ENCODE measurements at regions not wholly inside any gene's neighbourhood (a gene's known extent, or its start where the extent isn't known, plus 50 kb on each side); places are given as distances from the start of the nearest gene placed in this dataset.
"Not testable (repeated sequence)": the region's sequence is repeated elsewhere in the genome, so short reads cannot be mapped to it uniquely, and the experiment has no call there.

DNA sequence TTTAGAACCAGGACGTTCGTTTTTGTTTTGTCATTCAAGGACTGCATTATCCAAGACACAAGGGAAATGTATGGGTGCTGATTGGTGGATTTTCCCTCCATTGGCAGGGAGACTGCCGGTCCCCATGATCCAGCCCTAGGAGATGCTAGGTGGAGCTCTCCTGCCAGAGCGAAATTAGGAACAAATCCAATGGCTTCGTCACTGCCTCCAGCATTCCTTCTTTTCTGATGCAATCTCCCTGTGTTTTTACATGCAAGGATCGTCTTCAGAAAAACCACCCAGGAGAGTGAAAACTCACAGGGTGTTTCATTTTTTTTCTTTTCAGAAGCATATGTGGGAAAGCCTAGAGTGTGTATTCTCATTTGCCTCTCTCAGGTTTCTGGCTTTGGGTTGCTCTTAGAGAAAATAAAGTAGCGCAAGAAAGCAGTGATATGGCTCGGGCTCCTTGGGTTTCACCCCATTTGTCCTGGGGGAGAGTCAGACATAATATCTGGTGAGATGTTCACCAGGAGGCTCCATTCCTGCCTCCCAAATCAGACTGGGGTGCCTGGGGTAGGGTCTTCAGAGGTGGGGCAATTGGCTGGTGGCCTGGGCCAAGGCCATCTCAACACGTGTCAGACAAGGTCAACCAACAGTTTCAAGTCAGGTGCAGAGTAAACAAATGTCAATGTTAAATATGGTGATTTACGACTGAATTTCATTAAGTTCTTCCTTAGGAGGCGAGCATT lies 450.9 kb upstream of the MKI67 start:
- DNase-seq (ENCODE audit: low read depth in 2 of 2), result no peak

- DNase-seq (ENCODE audit: low read depth in 2 of 2), result no peak
Observed at GRCh38 chr10:128577958-128578750, 451.9 kb upstream of the MKI67 start.

DNA sequence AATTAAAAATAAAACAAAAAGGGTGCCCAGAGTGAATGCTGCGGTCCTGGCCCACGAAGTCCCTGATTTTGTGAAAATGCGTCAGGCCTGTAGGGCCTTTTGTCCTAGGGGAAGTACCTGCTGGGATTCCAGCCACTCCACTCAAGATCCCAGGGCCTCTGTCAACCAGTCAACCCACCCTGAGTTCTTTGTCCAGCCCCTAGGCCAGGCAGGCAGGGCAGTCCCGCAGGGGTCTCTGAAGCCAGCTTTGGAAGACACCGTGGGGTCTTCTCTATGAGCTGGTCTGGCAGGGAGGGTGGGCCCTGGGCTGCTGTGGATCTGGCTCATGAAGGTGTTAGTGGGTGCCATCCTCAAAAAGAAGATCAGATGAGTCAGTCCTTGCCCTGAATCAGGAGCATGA lies 452.5 kb upstream of the MKI67 start:
- DNase-seq (ENCODE audit: low read depth in 2 of 2), result no peak

DNA sequence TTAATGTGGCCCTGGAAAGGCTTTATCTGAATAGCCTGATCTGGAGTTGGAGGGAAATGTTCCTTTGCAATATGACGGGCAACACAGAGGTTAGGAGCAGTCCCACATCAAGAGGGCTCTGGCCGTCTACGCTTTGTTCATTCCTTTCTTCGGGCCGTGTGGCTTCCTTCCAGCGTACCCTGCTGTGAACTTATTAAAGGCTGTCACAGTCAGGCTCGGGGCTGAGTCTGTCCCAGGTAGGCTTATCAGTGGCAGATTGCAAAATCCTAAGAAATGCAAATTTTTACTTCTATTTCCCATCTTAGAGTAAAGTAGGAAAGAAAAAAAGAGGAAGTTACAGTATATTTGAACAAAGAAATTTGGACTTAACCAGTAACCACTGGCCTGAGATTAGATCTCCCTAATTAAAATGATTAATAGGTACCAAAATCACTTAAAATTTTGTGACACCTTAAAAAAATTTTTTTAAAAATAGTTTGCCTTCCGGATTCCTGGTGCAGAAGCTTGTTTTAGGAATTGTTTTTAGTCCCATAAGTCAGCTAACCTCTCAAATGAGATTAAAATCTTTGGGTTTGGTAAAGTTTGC lies 453.1 kb upstream of the MKI67 start:
- DNase-seq (ENCODE audit: low read depth in 2 of 2), result no peak

- no peak for DNase-seq (ENCODE audit: low read depth in 2 of 2)
Observed at GRCh38 chr10:128579901-128580300, 453.7 kb upstream of the MKI67 start.

GRCh38 chr10:128583125-128583524 lies 456.9 kb upstream of the MKI67 start:
- DNase-seq (ENCODE audit: low read depth in 2 of 2), result not testable (repeated sequence)

- DNase-seq (ENCODE audit: low read depth in 2 of 2), result not testable (repeated sequence)
Observed at GRCh38 chr10:128586599-128586998, 460.4 kb upstream of the MKI67 start.

- no peak for DNase-seq (ENCODE audit: low read depth in 2 of 2)
Observed at GRCh38 chr10:128587689-128588088, 461.5 kb upstream of the MKI67 start.

DNA sequence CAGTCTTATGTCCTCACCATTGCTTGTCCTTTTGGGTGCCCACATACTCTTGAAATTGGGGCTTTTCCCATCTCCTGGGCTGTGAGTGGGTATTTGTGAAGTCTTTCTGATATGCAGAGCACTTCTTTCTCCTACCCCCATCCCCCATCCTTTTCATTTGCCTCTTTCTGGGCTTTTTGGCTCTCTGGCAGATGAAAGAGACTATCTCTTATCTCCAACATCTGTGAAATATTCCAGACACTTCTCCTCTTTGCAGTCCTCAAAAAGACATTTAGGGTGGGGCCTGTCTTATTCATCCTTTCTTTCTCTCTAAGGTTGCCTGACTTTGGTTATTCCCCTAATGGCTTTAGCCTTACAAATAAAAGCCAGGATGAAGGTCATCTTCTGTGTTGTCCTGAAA lies 462.2 kb upstream of the MKI67 start:
- no peak for DNase-seq (ENCODE audit: low read depth in 2 of 2)

DNA sequence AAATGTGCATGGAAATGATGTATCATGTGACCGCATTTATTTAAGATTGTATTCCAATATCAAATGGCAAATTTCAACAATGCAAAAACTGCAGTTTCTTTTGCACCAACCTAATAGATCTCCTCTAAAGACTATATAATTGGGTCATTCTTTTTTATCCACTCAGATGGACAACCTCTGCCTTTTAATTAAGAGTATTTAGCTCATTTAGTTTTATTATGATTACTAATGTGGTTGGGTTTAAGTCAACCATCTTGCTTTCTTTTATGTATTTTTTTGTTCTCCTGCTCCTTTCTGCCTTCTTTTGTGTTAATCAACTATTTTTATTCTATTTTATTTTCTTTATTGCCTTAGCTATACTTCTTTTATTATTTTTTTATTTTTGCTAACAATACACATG lies 468.5 kb upstream of the MKI67 start:
- no peak for DNase-seq (ENCODE audit: low read depth in 2 of 2)

- DNase-seq (ENCODE audit: low read depth in 2 of 2), result no peak
Observed at GRCh38 chr10:128596906-128597305, 470.7 kb upstream of the MKI67 start.

GRCh38 chr10:128599030-128599429 lies 472.8 kb upstream of the MKI67 start:
- DNase-seq (ENCODE audit: low read depth in 2 of 2), result no peak

DNA sequence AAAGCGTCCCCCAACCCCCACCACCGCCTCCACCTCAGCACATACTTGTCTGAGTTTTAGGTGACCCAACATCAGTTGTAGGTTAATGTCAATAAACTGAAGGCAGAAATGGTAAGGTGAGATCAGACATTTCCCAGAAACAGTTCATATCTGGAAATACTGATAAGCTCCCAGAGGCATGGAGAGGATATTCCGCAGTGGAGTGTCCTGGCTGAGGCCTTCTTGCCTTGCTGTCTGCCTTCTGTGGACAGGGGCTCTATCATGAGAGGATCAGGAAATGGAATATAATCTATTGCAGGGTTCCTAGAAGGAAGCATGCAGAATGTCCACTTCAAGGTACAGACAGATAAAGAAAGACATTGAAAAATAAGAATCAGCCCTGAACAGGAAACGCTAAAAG lies 473.3 kb upstream of the MKI67 start:
- no peak for DNase-seq (ENCODE audit: low read depth in 2 of 2)

GRCh38 chr10:128602183-128602582 lies 476.0 kb upstream of the MKI67 start:
- no peak for DNase-seq (ENCODE audit: low read depth in 2 of 2)

GRCh38 chr10:128604025-128604424 lies 477.8 kb upstream of the MKI67 start:
- no peak for DNase-seq (ENCODE audit: low read depth in 2 of 2)

GRCh38 chr10:128605180-128605579 lies 479.0 kb upstream of the MKI67 start:
- DNase-seq (ENCODE audit: low read depth in 2 of 2), result no peak

DNA sequence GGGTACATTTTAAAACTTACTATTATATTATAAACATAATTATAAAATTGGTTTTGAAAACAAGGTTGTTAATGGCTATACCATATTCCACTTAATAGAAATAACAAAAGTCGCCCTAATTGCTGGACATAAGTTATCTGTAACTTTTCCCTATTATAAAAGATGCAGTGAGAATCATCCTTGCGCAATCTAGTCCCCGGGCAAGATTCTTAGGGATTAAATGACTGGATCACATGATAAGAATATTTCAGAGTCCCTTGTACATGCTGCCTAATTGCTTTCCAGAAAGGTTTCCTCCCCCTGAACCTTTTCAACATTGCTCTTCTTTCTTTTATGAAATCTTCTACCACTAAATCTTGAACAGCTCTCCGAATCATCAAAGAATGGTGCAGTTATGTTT lies 479.8 kb upstream of the MKI67 start:
- DNase-seq (ENCODE audit: low read depth in 2 of 2), result no peak

DNA sequence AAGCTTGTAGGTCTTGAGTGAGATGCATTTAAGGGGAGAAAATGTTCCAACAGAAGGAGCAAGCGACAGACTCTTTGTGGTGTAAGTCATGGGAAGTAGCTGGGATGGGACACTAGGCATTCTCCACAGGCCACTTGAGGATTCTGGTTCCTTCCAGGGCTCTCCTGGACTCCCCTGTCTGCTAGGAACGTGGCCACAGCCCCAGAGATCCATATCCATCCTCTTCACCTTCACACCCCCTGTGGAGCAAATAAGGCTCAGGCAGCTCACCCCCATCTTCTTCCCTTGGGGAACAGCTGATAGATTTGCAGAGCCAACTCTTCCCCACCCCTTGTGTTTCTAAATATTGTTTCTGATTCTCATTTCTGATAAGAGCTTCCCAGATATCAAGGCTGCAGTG lies 482.6 kb upstream of the MKI67 start:
- DNase-seq (ENCODE audit: low read depth in 2 of 2), result no peak

GRCh38 chr10:128609460-128609859 lies 483.2 kb upstream of the MKI67 start:
- no peak for DNase-seq (ENCODE audit: low read depth in 2 of 2)

DNA sequence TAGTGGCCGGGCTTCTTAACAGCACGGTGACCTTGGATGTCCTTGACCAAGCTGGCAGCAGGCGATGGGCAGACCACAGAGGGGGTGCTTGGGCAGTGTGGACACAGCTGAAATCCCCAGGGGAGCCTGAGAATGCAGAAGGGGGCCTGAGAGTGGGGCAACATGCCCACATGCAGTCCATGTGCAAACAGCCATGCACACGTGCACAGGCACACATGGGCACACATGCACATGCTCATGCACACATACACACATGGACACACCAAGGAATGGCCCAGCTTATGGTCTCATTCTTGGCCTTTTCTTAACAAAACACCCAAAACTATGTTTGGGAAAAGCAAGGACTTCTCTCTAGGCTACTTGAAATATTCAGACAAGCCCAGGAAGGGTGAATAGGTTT lies 483.9 kb upstream of the MKI67 start:
- DNase-seq (ENCODE audit: low read depth in 2 of 2), result no peak

- DNase-seq (ENCODE audit: low read depth in 2 of 2), result no peak
Observed at GRCh38 chr10:128612195-128612594, 486.0 kb upstream of the MKI67 start.

GRCh38 chr10:128612631-128613030 lies 486.4 kb upstream of the MKI67 start:
- no peak for DNase-seq (ENCODE audit: low read depth in 2 of 2)

DNA sequence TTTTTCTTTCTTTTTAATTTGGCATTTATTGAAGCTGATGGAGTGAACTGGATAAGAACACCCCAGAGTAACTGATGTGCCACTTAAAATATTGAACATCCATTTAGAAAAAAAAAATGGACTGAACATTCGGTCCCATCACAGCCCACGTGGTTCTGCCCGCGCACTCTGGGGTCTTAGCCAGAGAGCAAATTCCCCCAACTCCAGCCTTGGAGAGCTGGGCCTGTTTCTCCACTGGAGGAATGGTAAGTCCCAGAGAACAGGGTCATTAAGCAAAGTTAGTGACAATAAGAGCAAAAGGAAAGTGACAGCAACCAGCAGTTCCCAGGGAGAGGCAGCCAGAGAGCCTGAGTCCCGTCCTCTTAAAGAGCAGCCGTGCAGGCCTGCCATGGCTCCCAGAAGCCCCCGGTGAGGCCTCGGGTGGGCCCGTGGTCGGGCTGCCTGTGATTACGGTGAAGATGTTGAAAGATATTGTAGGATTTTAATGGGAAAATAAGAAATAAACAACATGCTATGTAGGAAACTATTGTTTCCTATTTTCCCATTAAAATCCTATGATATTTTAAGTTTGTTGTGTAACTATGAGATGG lies 487.9 kb upstream of the MKI67 start:
- DNase-seq (ENCODE audit: low read depth in 2 of 2), result no peak

Data from stimulated activated CD4-positive, alpha-beta T cell treated with anti-CD3 and anti-CD28 coated beads, Interleukin-4, amount 100 ng/mL, for 48 hours (primary cell).